Superior temporal gyrus (tissue), 1 donor: ENCODE measurements at regions not wholly inside any gene's neighbourhood (a gene's known extent, or its start where the extent isn't known, plus 50 kb on each side); places are given as distances from the start of the nearest gene placed in this dataset.

Source experiments
- DNase-seq: peaks from one replicate; pipeline ENCODE4 v3.0.0-alpha.2; 2016; ENCODE audit errors: extremely low spot score

DNA sequence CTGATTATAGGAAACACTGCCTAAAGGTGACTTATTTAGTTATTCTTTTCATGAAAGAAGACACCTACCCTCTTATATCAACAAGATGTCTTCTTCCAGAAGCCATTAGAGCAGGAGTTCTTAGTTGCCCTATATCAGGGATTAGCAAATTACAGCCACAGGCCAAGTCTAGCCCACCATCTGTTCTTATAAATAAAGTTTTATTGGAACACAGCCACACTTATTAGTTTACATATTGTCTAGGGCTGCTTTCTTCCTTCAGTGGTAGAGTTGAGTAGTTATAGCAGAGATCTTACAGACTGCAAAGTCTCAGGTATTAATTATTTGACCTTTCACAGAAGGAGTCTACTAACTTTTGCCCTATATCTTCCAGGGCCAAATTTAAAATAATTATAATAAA, 157.2 kb upstream of the NOCT start:
- DNase-seq, result no peak

- no peak for DNase-seq
Observed at GRCh38 chr4:138857416-138857815, 158.2 kb upstream of the NOCT start.

DNA sequence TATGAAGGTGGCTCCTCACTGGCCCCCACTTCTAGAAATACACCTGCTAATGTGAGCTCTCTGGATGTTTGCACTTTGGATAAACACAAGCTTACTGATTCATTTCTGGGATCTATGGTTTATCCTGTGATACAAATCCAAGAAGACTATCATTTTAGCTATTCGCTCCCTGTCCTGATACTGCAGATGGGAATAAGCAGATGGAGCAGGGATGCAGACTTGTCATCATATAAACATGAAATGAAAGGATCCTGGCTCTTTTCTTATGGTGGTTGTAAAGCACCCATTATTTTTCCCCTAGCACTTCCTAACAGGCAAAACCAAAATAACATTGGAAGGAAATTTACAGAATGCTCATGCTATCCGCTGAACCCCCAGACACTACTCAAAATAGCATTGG, 162.9 kb upstream of the NOCT start:
- no peak for DNase-seq

GRCh38 chr4:138851391-138852335, 163.9 kb upstream of the NOCT start:
- no peak for DNase-seq

DNA sequence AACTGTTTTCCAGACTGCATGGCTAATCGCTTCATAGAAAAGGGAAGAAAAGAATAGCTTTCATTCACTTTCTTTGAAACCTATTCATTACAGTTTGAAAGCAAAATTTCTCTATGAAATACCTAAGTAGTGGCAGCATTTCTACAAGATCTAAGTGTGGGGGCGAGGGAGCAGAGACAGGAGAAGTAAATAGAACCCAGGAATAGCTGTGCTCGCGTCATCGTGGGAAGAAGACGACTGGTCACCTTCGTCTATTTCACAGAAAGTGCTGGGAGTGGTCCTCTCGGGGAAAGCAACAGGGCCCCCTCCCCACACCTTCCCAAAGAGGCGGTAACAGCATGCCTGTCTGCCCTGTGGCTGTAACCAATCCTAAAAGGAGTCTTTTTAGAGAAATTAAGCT, 169.9 kb upstream of the NOCT start:
- no peak for DNase-seq

DNA sequence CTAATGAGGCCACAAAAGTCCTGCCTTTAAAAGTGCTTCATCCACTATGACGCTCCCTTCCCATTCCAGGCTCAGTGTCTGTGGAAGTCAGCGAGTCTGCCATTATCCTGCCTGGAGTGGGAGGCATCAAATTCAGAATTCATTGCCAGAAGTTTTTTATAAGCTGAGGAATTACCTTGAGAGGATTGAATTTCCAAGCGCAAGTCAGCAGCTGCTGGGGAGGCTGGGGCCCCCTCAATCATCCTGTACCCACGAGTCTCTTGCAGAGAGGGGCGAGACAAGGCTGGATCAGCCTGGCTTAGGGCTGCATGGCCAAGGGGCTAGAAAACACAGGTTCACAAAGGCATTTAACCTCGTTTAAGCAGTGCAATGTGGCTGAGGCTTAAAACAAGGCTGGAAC, 170.5 kb upstream of the NOCT start:
- no peak for DNase-seq

- no peak for DNase-seq
Observed at GRCh38 chr4:138843616-138844015, 172.0 kb upstream of the NOCT start.

- DNase-seq, result no peak
Observed at GRCh38 chr4:138841343-138841742, 174.2 kb upstream of the NOCT start.

DNA sequence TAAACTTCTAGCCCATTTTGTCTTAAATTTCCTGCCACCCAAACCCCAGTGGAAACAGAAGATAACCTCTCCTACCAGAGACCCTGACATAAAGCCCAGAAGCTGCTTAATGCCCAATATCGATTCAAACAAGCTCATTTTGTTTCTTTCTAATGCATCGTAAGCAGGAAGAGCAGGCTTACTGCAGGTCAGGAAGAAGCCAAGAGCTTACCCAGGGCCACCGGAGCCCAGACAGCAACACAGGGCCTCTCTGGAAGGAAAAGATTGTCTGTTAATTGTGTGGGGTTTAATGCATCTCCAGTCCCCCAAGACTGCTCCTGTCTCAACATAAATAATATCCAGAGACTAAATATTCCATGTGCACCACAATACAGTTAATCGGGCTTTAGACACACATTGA, 177.3 kb upstream of the NOCT start:
- DNase-seq, result no peak

DNA sequence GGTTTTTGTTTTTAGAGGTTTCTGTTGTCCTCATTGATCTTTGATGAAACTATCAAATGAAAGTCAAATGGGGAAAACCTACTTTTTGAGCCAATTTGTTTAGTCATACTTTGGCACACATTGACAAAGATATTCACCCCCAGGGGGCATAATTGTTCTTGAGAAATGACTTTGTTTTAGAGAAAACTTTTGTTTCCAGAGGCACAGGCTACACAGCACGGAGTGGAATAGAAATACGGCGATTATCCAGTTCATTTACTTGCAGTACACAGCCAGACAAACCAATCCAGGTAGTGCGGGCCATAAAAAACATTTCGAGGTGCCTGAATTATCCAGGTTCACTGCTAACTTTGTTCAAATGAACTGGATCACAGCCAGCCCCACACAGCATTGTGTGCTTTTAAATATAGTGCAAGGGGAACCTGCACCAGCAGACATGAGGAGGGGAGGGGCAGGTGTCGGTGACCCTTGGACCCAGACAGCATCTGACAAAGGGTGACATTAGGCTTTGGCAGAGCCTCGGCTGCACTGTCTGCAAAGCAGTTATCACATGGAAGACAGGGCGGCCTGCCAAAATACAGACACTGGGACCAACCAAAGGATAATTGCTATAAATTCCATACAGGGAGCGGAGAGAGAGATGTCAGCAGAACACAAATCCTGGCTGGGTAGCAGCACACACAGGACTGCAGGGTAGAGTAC, 179.6 kb upstream of the NOCT start:
- no peak for DNase-seq

DNA sequence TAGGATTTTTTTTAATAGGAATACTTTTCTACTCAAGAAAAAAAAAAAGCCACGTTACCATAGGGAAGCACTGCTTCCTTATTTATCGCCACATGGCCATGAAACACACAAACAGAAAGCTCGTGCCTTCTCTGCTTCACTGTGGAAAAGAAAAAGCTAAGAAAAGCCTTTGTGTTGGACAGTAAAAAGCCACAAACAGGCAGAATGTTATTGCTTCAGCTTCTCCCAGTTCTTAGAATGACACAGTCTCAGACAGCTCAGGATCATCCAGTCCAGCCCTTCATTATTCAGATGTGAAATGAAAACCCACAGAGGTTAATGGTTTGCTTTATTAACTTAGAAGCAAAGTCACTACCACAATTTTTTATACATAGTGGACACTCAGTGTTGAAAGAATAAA, 181.6 kb upstream of the NOCT start:
- DNase-seq, result no peak

DNA sequence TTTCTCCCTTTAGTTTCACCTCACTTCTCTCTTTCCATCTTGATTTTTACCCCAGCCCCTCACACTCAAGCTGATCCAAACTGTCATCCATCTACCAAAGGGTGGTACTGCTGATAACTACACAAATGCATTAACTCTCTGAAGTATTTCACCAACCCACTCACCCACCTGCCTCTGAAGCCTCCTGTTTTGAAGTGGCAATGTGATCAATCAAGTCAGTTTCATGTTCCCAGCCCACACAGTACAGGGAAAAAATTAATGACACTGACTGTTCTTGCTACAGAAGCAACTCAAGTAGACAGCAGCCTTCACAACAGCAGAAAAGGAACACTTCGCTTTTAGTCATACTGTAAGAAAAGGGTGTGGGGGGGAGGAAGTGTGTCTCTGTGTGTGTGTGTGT, 183.0 kb upstream of the NOCT start:
- DNase-seq, result no peak

- no peak for DNase-seq
Observed at GRCh38 chr4:138831948-138832347, 183.6 kb upstream of the NOCT start.

DNA sequence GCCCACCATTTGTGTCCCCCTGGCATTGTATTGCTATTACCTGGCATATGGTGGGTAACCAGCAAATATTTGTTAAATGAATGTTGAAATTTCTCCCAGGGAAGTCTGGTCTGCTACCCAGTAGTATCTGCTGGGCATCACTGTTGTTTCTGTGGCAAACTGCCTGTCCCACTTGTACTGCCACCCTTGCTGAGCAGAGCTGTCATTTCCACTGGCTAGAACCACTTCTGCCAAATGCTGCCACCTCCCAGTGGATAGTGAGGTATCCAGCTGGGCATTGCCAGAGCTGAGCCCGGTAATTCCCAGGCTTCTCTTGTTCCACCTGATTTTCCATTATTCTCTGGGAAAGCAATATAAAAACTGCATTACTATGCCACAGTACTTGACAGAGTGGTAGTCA, 186.7 kb upstream of the NOCT start:
- DNase-seq, result no peak

DNA sequence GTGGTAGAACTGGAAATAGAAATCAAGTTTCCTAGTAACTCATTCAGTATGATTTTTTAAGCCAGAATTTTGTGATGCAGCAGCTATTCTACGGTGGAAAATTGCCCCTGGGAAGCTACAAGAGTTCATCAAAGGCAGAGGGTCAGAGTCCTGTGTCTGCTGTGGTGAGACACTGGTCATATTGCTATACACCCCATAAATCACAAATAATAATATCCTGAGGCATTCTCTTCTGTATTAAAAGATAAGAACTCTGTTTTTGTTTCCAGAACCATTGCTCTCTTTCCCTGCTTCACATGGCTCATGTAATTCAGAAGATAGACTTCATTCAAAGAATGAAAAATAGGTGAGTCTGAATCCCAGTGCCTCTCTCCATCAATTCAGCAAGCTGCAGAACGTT, 188.8 kb upstream of the NOCT start:
- DNase-seq, result no peak

GRCh38 chr4:138826322-138826721, 189.3 kb upstream of the NOCT start:
- DNase-seq, result no peak

DNA sequence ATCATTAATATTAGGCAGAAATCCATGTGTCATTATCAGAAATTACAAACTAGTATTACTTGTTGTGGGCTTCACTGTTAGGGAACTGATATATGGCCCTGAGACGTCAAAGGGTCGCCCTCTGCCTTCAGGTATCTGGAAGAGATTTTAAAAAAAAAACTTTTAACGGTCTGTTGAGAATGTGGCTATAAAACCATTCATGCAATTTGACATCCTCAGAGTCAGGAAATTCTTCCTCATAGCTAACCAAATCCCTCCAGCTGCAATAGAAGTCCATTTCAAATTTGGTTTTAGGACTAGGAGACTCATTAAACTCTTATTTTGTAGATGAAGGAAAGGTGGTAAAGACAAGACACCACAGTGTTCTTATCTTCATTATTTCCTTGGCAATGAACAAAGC, 194.2 kb upstream of the NOCT start:
- no peak for DNase-seq

DNA sequence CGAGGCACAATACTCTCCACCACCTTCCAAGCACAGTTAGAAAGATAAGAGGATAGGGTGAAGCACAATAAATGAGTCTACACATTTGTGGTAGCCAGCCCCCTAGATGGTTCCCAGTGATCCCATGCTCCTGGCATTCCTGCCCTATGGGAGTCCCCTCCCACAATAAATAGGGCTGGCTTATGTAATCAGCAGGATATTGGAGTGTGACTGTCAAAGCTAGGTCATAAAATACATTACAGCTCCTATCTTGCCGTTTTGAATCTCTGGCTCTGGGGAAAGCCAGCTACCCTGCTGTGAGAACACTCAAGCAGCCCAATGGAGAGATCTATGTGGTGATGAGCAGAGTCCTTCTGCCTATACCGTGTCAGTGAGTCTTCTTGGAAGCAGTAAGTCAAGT, 198.7 kb upstream of the NOCT start:
- no peak for DNase-seq

GRCh38 chr4:138815811-138816210, 199.8 kb upstream of the NOCT start:
- no peak for DNase-seq

- DNase-seq, result no peak
Observed at GRCh38 chr4:138805736-138806135, 209.8 kb upstream of the NOCT start.

DNA sequence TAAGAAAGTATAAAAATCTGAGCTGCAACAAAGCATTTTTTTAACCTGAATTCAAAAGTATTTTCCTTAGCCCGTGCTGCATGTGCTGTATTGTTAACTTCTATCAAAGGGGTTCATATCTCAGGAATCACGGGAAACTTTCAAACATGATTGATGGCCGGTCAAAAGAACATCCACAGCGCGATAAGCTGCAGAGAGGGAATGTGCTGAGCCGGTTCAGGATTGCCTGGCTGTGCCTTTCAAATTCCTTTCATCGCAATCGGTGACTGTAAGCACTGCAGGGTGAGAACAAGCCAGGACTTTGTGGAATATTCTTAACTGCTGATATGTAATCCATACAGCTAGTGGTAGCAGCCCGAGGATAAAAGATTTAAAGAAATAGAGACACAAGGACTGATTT, 210.9 kb upstream of the NOCT start:
- DNase-seq, result no peak

DNA sequence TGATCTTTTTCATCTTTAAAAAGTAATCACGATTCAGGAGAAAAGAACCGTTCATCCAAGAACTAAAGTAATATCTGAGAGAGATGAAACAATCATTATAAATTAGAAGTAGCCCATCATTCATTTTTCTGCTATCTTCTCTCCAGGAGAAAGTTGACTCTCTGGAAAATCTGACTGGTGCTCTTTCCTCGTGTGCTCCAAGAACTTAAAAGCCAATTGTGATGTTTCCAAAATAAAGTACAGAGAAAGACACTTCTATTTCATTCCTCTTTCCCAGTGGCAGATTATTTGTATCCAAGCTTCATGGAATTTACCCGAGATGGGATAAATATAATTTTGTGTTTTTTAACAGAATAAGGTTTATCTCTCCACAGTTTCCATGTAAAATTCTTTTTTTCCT, 212.5 kb upstream of the NOCT start:
- no peak for DNase-seq

- no peak for DNase-seq
Observed at GRCh38 chr4:138802499-138802898, 213.1 kb upstream of the NOCT start.
